NCI-H524 (cell line): ENCODE measurements at regions not wholly inside any gene's neighbourhood (a gene's known extent, or its start where the extent isn't known, plus 50 kb on each side); places are given as distances from the start of the nearest gene placed in this dataset.

Experiments used
- DNase-seq, 2 experiments: peaks; one replicate each; lab custom pipeline; 2025; lab: John Stamatoyannopoulos, UW

DNA sequence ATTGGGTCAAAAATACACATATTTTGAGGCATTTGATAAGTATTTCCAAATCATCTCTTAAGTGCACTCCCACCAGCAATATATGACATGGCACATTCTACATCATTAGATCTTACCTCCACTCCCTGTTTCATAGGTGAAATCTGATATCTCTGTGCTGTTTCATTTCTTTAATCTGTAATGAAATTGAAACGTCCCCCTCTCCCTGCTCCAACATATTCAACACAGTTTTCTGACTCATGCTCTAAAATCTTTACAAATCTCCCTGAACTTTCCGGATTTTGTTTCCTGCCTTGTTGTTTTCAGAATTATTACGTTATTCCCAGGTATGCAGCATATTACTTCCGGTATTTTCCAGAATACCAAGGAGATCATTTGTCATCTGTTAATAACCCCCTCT, 66.1 kb upstream of the AKT3 start:
- DNase-seq = peak in 1 of 2 experiments; percentile 7

- DNase-seq = no peak
These were observed 62.3 kb upstream of the AKT3 start for GRCh38 chr1:243912347-243912746.

- no peak for DNase-seq
These were observed 60.6 kb upstream of the AKT3 start for GRCh38 chr1:243910607-243911006.

DNA sequence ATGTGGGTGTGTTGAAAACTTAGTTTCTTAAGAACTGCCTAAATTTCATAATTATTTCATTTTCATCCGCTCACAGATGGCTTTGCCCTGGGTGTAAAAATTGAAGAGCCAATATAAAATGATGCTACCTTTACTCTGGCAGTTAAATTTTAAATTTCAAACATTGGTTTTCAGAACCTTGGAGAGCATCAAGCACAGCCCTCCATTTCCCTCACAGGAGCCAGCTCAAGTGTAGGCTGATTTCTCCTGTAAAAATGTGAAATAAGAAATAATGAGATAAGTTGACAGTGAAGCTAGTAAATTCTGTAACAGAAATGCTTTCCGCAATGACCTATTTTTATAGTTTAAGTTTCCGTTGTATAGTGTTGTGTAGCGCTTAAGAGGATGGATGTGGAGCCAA, 53.9 kb upstream of the AKT3 start:
- DNase-seq = no peak

DNA sequence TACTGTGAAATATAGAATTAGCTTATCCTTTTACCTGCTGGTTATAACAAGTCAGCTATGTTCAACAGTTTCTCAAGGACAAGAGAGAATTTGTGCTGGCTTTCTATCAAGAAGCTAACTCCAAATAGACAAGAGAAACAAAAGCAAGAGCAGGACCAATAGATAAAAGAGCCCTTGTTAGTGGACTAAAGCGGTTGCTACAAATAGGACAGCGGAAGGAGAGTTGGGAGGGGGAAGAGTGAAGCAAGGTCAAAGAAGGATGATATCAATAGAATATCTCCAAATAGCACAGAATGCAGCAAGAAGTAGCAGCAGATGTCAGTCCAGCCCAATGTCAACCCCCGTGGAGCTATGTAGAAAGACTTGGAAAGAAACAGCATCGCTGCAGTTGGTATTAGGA, 53.0 kb upstream of the AKT3 start:
- DNase-seq = no peak

DNA sequence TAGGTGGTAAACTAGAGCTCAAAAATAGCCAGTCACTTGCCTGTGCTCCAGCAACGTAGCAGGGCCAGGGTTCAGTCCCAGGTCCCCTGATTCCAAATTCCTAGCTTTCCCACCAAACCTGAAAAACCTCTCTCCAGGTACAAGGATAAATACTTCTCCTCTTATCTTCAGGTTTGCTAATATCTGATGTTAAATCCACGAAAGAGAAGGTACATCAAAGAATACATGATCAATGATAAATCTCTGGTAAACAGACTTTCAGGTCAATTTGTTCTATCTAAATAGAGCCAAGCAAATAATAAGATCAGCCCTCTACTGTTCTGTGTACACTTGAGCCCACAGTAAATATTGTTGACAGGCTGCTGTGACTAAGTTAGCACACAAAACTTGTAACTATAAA, 52.1 kb upstream of the AKT3 start:
- no peak for DNase-seq
